GM12878 (cell line): ENCODE measurements at regions not wholly inside any gene's neighbourhood (a gene's known extent, or its start where the extent isn't known, plus 50 kb on each side); places are given as distances from the start of the nearest gene placed in this dataset.

Source experiments
- BHLHE40 ChIP-seq, 2 experiments: fragments of 450-650 bp in 1 of 2; IDR thresholded peaks; 2 replicates each; pipeline ENCODE4 v1.6.1; 2011 to 2017; ENCODE audit warnings: low read depth in 2 of 2, borderline replicate concordance in 1 of 2, improper control_type of control experiment in 1 of 2, low read length in 1 of 2, mild to moderate bottlenecking in 1 of 2
- CEBPB ChIP-seq, 2 experiments: fragments of 150-350 bp in 1 of 2; IDR thresholded peaks; 2 replicates each; pipeline ENCODE4 v1.6.1; 2012 to 2014; ENCODE audit warnings: low read depth in 2 of 2, low read length in 2 of 2, borderline replicate concordance in 1 of 2, inconsistent platforms in 1 of 2
- CREM ChIP-seq: IDR thresholded peaks from 2 replicates; pipeline ENCODE4 v1.6.1; 2014; ENCODE audit warnings: antibody characterized with exemption, low read depth
- ETV6 ChIP-seq, 2 experiments: fragments of 450-650 bp in 1 of 2; IDR thresholded peaks in 1 of 2; conservative IDR thresholded peaks in 1 of 2; 2 replicates each; pipeline ENCODE4 v1.6.1; 2014; ENCODE audit warnings: antibody characterized with exemption in 1 of 2, borderline replicate concordance in 1 of 2, low read depth in 1 of 2, mild to moderate bottlenecking in 1 of 2, moderate library complexity in 1 of 2
- RFX5 ChIP-seq: IDR thresholded peaks from 2 replicates; pipeline ENCODE4 v1.6.1; 2011; ENCODE audit warnings: low read depth, low read length, improper control_type of control experiment
- SMAD5 ChIP-seq: IDR thresholded peaks from 2 replicates; pipeline ENCODE4 v1.6.1; 2016; ENCODE audit warnings: antibody characterized with exemption, low read depth
- STAT1 ChIP-seq: fragments of 450-650 bp; conservative IDR thresholded peaks from 2 replicates; pipeline ENCODE4 v1.6.1; 2014; ENCODE audit warnings: antibody characterized with exemption, mild to moderate bottlenecking
- TBL1XR1 ChIP-seq: IDR thresholded peaks from 2 replicates; pipeline ENCODE4 v1.6.1; 2012; ENCODE audit warnings: low read depth, low read length, improper control_type of control experiment
- WRNIP1 ChIP-seq: IDR thresholded peaks from 2 replicates; pipeline ENCODE4 v1.6.1; 2011; ENCODE audit warnings: low read depth, low read length, improper control_type of control experiment, borderline replicate concordance
- ZBTB11 ChIP-seq: fragments of 450-650 bp; formaldehyde crosslinking; IDR thresholded peaks from 2 replicates; pipeline ENCODE4 v1.5.0; 2022; ENCODE audit warnings: mild to moderate bottlenecking, missing genetic modification characterization
- TF ChIP-seq, protein P1 (sequence below), 3 experiments: IDR thresholded peaks in 2 of 3; conservative IDR thresholded peaks in 1 of 3; 2 replicates each; pipeline ENCODE4 v1.5.1; 2011; ENCODE audit warnings: low read depth in 3 of 3, low read length in 3 of 3, mild to moderate bottlenecking in 3 of 3, control low read depth in 2 of 3, moderate library complexity in 2 of 3, inconsistent platforms in 1 of 3, mixed read lengths in 1 of 3; ENCODE audit not compliant: control insufficient read depth in 2 of 3, insufficient read depth in 1 of 3; ENCODE audit errors: extremely low read depth in 1 of 3
- TF ChIP-seq, protein P2 (sequence below): fragments of 450-650 bp; conservative IDR thresholded peaks from 2 replicates; pipeline ENCODE4 v1.6.1; 2017; ENCODE audit warnings: mild to moderate bottlenecking, moderate library complexity

- TF ChIP-seq ETV6 (conservative IDR thresholded peaks at IDR 0.05 in 1 of 2, IDR thresholded peaks at IDR 0.05 in 1 of 2; ENCODE audit: borderline replicate concordance in 1 of 2, low read depth in 1 of 2), result no peak
- no peak for TF ChIP-seq BHLHE40 (IDR thresholded peaks at IDR 0.05; ENCODE audit: borderline replicate concordance in 1 of 2, low read depth in 2 of 2, low read length in 1 of 2)
- no peak for TF ChIP-seq CEBPB (IDR thresholded peaks at IDR 0.05; ENCODE audit: borderline replicate concordance in 1 of 2, low read depth in 2 of 2, low read length in 2 of 2)
- no peak for TF ChIP-seq SMAD5
- TF ChIP-seq ZBTB11 (CRISPR knock-in tag), result no peak
- TF ChIP-seq TBL1XR1, result no peak
- TF ChIP-seq WRNIP1, result no peak
- no peak for TF ChIP-seq RFX5
- no peak for TF ChIP-seq STAT1
- no peak for TF ChIP-seq CREM
- TF ChIP-seq, protein P1, sequence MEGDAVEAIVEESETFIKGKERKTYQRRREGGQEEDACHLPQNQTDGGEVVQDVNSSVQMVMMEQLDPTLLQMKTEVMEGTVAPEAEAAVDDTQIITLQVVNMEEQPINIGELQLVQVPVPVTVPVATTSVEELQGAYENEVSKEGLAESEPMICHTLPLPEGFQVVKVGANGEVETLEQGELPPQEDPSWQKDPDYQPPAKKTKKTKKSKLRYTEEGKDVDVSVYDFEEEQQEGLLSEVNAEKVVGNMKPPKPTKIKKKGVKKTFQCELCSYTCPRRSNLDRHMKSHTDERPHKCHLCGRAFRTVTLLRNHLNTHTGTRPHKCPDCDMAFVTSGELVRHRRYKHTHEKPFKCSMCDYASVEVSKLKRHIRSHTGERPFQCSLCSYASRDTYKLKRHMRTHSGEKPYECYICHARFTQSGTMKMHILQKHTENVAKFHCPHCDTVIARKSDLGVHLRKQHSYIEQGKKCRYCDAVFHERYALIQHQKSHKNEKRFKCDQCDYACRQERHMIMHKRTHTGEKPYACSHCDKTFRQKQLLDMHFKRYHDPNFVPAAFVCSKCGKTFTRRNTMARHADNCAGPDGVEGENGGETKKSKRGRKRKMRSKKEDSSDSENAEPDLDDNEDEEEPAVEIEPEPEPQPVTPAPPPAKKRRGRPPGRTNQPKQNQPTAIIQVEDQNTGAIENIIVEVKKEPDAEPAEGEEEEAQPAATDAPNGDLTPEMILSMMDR (IDR thresholded peaks at IDR 0.05 in 2 of 3, conservative IDR thresholded peaks at IDR 0.05 in 1 of 3; ENCODE audit: control insufficient read depth in 2 of 3, extremely low read depth in 1 of 3, insufficient read depth in 1 of 3, low read depth in 3 of 3, low read length in 3 of 3), result no peak
- TF ChIP-seq, protein P2, sequence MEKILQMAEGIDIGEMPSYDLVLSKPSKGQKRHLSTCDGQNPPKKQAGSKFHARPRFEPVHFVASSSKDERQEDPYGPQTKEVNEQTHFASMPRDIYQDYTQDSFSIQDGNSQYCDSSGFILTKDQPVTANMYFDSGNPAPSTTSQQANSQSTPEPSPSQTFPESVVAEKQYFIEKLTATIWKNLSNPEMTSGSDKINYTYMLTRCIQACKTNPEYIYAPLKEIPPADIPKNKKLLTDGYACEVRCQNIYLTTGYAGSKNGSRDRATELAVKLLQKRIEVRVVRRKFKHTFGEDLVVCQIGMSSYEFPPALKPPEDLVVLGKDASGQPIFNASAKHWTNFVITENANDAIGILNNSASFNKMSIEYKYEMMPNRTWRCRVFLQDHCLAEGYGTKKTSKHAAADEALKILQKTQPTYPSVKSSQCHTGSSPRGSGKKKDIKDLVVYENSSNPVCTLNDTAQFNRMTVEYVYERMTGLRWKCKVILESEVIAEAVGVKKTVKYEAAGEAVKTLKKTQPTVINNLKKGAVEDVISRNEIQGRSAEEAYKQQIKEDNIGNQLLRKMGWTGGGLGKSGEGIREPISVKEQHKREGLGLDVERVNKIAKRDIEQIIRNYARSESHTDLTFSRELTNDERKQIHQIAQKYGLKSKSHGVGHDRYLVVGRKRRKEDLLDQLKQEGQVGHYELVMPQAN, result no peak
These were observed 842.7 kb downstream of the RNF144A start (continued) for GRCh38 chr2:7759898-7760297.
